ENCODE measurements at regions not wholly inside any gene's neighbourhood (a gene's known extent, or its start where the extent isn't known, plus 50 kb on each side); places are given as distances from the start of the nearest gene placed in this dataset.

- TF ChIP-seq CTCF (conservative IDR thresholded peaks at IDR 0.05; ENCODE audit: low read depth, low read length) = no peak
- no peak for DNase-seq (ENCODE audit: low read depth)
- no peak overlapping the region for H3K4me3 ChIP-seq (ENCODE audit: low read length)
Observed at GRCh38 chr9:109624896-109625295, 126.8 kb upstream of the PTPN3 start.

GRCh38 chr9:109627042-109627441, 128.9 kb upstream of the PTPN3 start:
- TF ChIP-seq CTCF (conservative IDR thresholded peaks at IDR 0.05; ENCODE audit: low read depth, low read length) = no peak
- no peak for DNase-seq (ENCODE audit: low read depth)
- no peak overlapping the region for H3K4me3 ChIP-seq (ENCODE audit: low read length)

- no peak for TF ChIP-seq CTCF (conservative IDR thresholded peaks at IDR 0.05; ENCODE audit: low read depth, low read length)
Observed at GRCh38 chr9:109629615-109630014, 131.5 kb upstream of the PTPN3 start.

GRCh38 chr9:109632817-109633216, 134.7 kb upstream of the PTPN3 start:
- H3K4me3 ChIP-seq (ENCODE audit: low read length) = no peak overlapping the region
- no peak for TF ChIP-seq CTCF (conservative IDR thresholded peaks at IDR 0.05; ENCODE audit: low read depth, low read length)
- DNase-seq (ENCODE audit: low read depth) = no peak

More at GRCh38 chr9:109629615-109630014, 131.5 kb upstream of the PTPN3 start:
- no peak for DNase-seq (ENCODE audit: low read depth)
- no peak overlapping the region for H3K4me3 ChIP-seq (ENCODE audit: low read length)

GRCh38 chr9:109639674-109640579, 140.1 kb upstream of the PALM2AKAP2 start:
- DNase-seq (ENCODE audit: low read depth) = no peak
- TF ChIP-seq CTCF (conservative IDR thresholded peaks at IDR 0.05; ENCODE audit: low read depth, low read length) = peak; percentile 3
- H3K4me3 ChIP-seq (ENCODE audit: low read length) = peak overlapping the region; percentile 48

GRCh38 chr9:109640580-109641371, 139.2 kb upstream of the PALM2AKAP2 start:
- TF ChIP-seq CTCF (conservative IDR thresholded peaks at IDR 0.05; ENCODE audit: low read depth, low read length) = no peak
- H3K4me3 ChIP-seq (ENCODE audit: low read length) = peak overlapping the region; percentile 48
- no peak for DNase-seq (ENCODE audit: low read depth)
